ENCODE measurements at regions not wholly inside any gene's neighbourhood (a gene's known extent, or its start where the extent isn't known, plus 50 kb on each side); places are given as distances from the start of the nearest gene placed in this dataset.
A peak's percentile ranks its signal among the peaks of the same experiment; 100 is the strongest.

DNA sequence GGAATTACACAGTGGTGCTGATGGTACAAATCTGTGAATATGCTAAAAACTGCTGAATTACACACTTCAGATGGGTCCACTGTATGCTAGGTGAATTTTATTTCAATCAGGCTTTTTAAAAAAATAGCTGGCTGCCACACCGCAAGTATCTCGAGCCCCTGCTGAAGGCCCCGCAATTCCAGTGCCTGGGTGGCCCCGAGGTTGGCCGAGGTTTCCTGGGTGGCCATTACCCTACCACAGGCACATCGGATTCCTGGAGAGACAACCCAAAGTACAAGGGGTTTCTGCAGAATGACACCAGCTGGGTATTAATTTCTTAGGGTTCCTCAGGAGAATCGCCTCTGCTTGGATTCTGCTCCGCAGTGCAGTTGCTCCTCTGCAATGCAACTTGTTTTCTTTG lies 127.8 kb downstream of the C16orf95 start:
- no peak overlapping the region for H3K9ac ChIP-seq (ENCODE audit: low read length in 3 of 3)
- H3K4me1 ChIP-seq (ENCODE audit: control insufficient read depth in 2 of 3, insufficient read depth in 2 of 3, low read depth in 1 of 3, low read length in 3 of 3): no peaks in the 10 kb centered on the region
- H3K27me3 ChIP-seq (ENCODE audit: control insufficient read depth, insufficient read depth, low read length): no peaks in the 10 kb centered on the region
- peaks cover 2 to 13% (median 4%) of the 10 kb centered on the region in 3 donors for H3K9me3 ChIP-seq (ENCODE audit: control insufficient read depth in 2 of 3, insufficient read depth in 1 of 3, low read length in 3 of 3)
- FAIRE-seq (no peak), DNase-seq (no peak)
- no peak overlapping the region for H3K27ac ChIP-seq (ENCODE audit: low read depth in 2 of 2, low read length in 2 of 2)
- no peaks in the 10 kb centered on the region for H3K36me3 ChIP-seq (ENCODE audit: control insufficient read depth in 2 of 3, insufficient read depth in 3 of 3, low read length in 3 of 3)
- H3K4me3 ChIP-seq (ENCODE audit: low read length in 3 of 3): no peak overlapping the region
- TF ChIP-seq, protein P1, sequence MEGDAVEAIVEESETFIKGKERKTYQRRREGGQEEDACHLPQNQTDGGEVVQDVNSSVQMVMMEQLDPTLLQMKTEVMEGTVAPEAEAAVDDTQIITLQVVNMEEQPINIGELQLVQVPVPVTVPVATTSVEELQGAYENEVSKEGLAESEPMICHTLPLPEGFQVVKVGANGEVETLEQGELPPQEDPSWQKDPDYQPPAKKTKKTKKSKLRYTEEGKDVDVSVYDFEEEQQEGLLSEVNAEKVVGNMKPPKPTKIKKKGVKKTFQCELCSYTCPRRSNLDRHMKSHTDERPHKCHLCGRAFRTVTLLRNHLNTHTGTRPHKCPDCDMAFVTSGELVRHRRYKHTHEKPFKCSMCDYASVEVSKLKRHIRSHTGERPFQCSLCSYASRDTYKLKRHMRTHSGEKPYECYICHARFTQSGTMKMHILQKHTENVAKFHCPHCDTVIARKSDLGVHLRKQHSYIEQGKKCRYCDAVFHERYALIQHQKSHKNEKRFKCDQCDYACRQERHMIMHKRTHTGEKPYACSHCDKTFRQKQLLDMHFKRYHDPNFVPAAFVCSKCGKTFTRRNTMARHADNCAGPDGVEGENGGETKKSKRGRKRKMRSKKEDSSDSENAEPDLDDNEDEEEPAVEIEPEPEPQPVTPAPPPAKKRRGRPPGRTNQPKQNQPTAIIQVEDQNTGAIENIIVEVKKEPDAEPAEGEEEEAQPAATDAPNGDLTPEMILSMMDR (IDR thresholded peaks at IDR 0.05; ENCODE audit: borderline replicate concordance, extremely low read depth, insufficient read depth): no peak
- intact Hi-C loops (cut with DNase I): no loop called here

DNA sequence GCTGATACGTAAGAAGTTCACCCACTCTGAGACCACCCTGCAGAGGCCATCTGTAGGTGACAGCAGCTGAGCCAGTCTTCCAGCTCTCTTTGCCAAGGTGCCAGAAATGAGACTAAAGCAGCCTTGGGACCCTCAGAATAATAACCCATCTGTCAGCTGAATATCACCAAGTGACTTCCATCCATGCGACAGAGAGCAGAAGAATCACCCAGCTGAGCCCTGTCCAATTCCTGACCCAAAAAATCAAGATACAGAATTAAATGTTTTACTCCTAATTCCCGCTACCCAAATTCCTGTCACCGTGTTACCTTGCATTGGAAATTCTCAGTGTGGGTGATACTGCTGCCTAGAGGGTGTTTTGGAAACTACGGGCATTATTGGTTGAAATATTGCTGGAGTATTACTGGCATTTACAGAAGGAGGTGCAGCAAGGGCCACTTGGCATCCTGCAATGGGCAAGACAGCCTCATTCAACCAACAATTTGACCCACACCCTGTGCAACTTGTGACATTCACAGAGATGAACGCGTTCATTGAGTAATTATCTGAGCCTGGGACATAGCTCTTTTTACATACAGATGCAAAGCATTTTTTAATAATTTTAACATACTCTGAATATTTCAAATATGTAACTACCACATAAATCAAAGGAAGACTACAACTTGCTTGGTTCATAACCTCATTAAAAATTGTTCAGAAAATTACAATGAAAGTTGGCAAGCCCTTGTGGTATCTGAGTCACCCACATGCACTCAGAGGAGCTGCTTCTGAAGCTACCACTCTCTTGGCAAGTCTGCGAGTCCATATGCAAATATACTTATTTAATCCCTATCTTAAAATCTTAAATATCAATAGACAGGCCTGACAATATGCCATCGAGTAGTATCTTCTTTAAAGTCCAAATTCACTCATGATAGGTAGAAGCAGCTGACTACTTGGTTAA lies 126.6 kb downstream of the C16orf95 start:
- no peaks in the 10 kb centered on the region for H3K27me3 ChIP-seq (ENCODE audit: control insufficient read depth, insufficient read depth, low read length)
- H3K9ac ChIP-seq (ENCODE audit: low read length in 3 of 3): no peak overlapping the region
- TF ChIP-seq, protein P1 (IDR thresholded peaks at IDR 0.05; ENCODE audit: borderline replicate concordance, extremely low read depth, insufficient read depth): no peak
- no peak for DNase-seq
- intact Hi-C loops (cut with DNase I): no loop called here
- no peaks in the 10 kb centered on the region for H3K4me1 ChIP-seq (ENCODE audit: control insufficient read depth in 2 of 3, insufficient read depth in 2 of 3, low read depth in 1 of 3, low read length in 3 of 3)
- no peaks in the 10 kb centered on the region for H3K36me3 ChIP-seq (ENCODE audit: control insufficient read depth in 2 of 3, insufficient read depth in 3 of 3, low read length in 3 of 3)
- no peak overlapping the region for H3K27ac ChIP-seq (ENCODE audit: low read depth in 2 of 2, low read length in 2 of 2)
- H3K9me3 ChIP-seq (ENCODE audit: control insufficient read depth in 2 of 3, insufficient read depth in 1 of 3, low read length in 3 of 3): peaks cover 2 to 13% (median 4%) of the 10 kb centered on the region in 3 donors
- H3K4me3 ChIP-seq (ENCODE audit: low read length in 3 of 3): no peak overlapping the region
- FAIRE-seq: no peak

DNA sequence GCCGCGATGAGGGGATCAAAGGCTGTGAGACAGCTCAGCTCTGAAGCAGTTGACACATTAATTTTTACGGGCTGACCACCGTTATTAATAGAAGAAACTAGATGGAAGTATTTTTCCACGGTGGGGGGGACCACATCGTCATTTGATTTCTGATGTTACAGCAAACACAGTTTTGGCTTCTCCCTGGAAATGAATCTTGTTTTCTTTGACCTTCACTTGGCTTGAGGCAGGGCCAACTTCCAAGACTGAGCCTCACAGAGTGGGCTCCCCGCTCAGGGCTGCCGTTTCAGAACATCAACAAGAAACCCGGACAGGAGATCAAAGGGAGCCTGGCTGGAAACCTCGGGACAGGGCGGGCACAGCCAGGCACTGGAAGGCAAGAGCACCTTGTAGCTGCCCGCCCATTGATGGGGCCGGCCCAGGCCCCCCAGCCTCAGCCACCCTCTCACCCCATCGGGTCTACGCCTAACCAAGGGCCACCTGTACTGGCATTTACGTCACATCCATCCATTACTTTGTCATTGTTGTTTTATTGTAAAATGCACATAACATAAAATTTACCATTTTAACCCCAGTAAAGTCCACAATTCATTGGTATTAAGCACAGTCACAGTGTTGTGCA lies 124.6 kb downstream of the C16orf95 start:
- no peaks in the 10 kb centered on the region for H3K36me3 ChIP-seq (ENCODE audit: control insufficient read depth in 2 of 3, insufficient read depth in 3 of 3, low read length in 3 of 3)
- DNase-seq (peak in 2 of 5 donors; percentile 41 to 72), FAIRE-seq (no peak)
- peaks cover 2 to 13% (median 2%) of the 10 kb centered on the region in 3 donors for H3K9me3 ChIP-seq (ENCODE audit: control insufficient read depth in 2 of 3, insufficient read depth in 1 of 3, low read length in 3 of 3)
- intact Hi-C loops (cut with DNase I): no loop called here
- TF ChIP-seq, protein P1 (IDR thresholded peaks at IDR 0.05; ENCODE audit: borderline replicate concordance, extremely low read depth, insufficient read depth): no peak
- H3K9ac ChIP-seq (ENCODE audit: low read length in 3 of 3): no peak overlapping the region
- no peak overlapping the region for H3K4me3 ChIP-seq (ENCODE audit: low read length in 3 of 3)
- no peaks in the 10 kb centered on the region for H3K27me3 ChIP-seq (ENCODE audit: control insufficient read depth, insufficient read depth, low read length)
- no peaks in the 10 kb centered on the region for H3K4me1 ChIP-seq (ENCODE audit: control insufficient read depth in 2 of 3, insufficient read depth in 2 of 3, low read depth in 1 of 3, low read length in 3 of 3)
- H3K27ac ChIP-seq (ENCODE audit: low read depth in 2 of 2, low read length in 2 of 2): no peak overlapping the region

All from kidney (tissue), 13 donors.